Fibroblast of lung (primary cell): ENCODE measurements at regions not wholly inside any gene's neighbourhood (a gene's known extent, or its start where the extent isn't known, plus 50 kb on each side); places are given as distances from the start of the nearest gene placed in this dataset.

ENCODE experiments used
- DNase-seq, 2 donors: peaks; one replicate each; pipeline versions ENCODE4 v3.0.0 to v3.0.0-alpha.2; 2010; ENCODE audit warnings: low read depth in 2 of 2
- H2AFZ ChIP-seq: 2 replicates; pipeline ENCODE4 v1.5.1; 2012; ENCODE audit warnings: low read length, control low read depth, inconsistent platforms
- H3K27ac ChIP-seq: 2 replicates; pipeline ENCODE4 v1.5.1; 2011; ENCODE audit warnings: low read length, control low read depth; ENCODE audit not compliant: insufficient read depth
- H3K27me3 ChIP-seq: 2 replicates; pipeline ENCODE4 v1.5.1; 2011; ENCODE audit warnings: mild to moderate bottlenecking, low read length; ENCODE audit not compliant: control insufficient read depth, insufficient read depth
- H3K36me3 ChIP-seq: 2 replicates; pipeline ENCODE4 v1.5.1; 2011; ENCODE audit warnings: low read length; ENCODE audit not compliant: control insufficient read depth, insufficient read depth
- H3K4me1 ChIP-seq: 2 replicates; pipeline ENCODE4 v1.5.1; 2011; ENCODE audit warnings: low read length; ENCODE audit not compliant: control insufficient read depth, insufficient read depth; ENCODE audit errors: extremely low read depth
- H3K4me2 ChIP-seq: 2 replicates; pipeline ENCODE4 v1.5.1; 2011; ENCODE audit warnings: low read length, control low read depth; ENCODE audit not compliant: insufficient read depth; ENCODE audit errors: extremely low read depth
- H3K4me3 ChIP-seq, 4 experiments: fragments of 200-600 bp in 1 of 4; sonication (generic) in 1 of 4; replicated peaks in 1 of 4; 2 replicates each; pipeline ENCODE4 v1.5.1; 2011 to 2016; ENCODE audit warnings: low read length in 4 of 4, low read depth in 3 of 4, mild to moderate bottlenecking in 3 of 4, control low read depth in 2 of 4, inconsistent platforms in 1 of 4, mixed read lengths in 1 of 4; ENCODE audit not compliant: insufficient read depth in 1 of 4; ENCODE audit errors: control extremely low read depth in 1 of 4
- H3K79me2 ChIP-seq: 2 replicates; pipeline ENCODE4 v1.5.1; 2012; ENCODE audit warnings: mild to moderate bottlenecking, low read length, inconsistent platforms; ENCODE audit not compliant: control insufficient read depth, insufficient read depth
- H3K9ac ChIP-seq: 2 replicates; pipeline ENCODE4 v1.5.1; 2011; ENCODE audit warnings: mild to moderate bottlenecking, low read length, control low read depth; ENCODE audit not compliant: insufficient read depth
- H3K9me3 ChIP-seq: 2 replicates; pipeline ENCODE4 v1.5.1; 2012; ENCODE audit warnings: low read depth, low read length; ENCODE audit not compliant: control insufficient read depth, insufficient read depth
- H4K20me1 ChIP-seq: 2 replicates; pipeline ENCODE4 v1.5.1; 2011; ENCODE audit warnings: low read length; ENCODE audit not compliant: control insufficient read depth, insufficient read depth; ENCODE audit errors: extremely low read depth
- EZH2 ChIP-seq: IDR thresholded peaks from 2 replicates; pipeline ENCODE4 v1.5.1; 2012; ENCODE audit warnings: low read length, control low read depth, mild to moderate bottlenecking; ENCODE audit errors: missing control alignments
- TF ChIP-seq, protein P1 (sequence below), 2 donors: IDR thresholded peaks in 1 of 2; conservative IDR thresholded peaks in 1 of 2; 1 replicate in 1 of 2; 2 replicates in 1 of 2; pipeline ENCODE4 v1.5.1; 2011 to 2012; ENCODE audit warnings: low read length in 2 of 2, control low read depth in 1 of 2, inconsistent platforms in 1 of 2, low read depth in 1 of 2, mild to moderate bottlenecking in 1 of 2

DNA sequence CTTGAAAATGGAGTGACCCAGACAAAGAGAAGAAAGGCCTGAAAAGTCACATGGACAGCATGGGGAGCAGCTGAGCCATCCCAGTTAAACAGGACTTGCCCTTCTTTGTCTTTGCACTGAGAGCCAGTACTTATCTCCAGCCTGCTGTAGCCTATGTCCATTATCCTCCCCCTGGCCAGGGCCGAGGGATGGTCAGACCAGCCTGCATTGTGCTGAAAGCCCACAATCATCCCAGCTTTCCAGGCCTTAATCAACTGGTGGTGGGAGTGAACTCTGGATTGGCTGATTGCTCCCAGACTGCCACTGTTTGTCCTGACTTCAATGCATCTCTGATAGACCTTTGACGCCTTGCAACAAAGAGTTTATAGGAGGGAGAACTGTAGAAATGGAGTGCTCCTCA lies 453.1 kb downstream of the EPHA5 start:
- Histone ChIP-seq H3K27ac (no peak overlapping the region), H3K4me2 (no peak overlapping the region), H3K9me3 (no peaks in the 10 kb centered on the region), H3K79me2 (no peaks in the 10 kb centered on the region), H3K36me3 (no peaks in the 10 kb centered on the region), H3K4me1 (no peaks in the 10 kb centered on the region), H2AFZ (no peak overlapping the region), H3K9ac (no peak overlapping the region), H3K4me3 (no peak overlapping the region), H4K20me1 (no peaks in the 10 kb centered on the region), H3K27me3 (no peaks in the 10 kb centered on the region)
- TF ChIP-seq, protein P1, sequence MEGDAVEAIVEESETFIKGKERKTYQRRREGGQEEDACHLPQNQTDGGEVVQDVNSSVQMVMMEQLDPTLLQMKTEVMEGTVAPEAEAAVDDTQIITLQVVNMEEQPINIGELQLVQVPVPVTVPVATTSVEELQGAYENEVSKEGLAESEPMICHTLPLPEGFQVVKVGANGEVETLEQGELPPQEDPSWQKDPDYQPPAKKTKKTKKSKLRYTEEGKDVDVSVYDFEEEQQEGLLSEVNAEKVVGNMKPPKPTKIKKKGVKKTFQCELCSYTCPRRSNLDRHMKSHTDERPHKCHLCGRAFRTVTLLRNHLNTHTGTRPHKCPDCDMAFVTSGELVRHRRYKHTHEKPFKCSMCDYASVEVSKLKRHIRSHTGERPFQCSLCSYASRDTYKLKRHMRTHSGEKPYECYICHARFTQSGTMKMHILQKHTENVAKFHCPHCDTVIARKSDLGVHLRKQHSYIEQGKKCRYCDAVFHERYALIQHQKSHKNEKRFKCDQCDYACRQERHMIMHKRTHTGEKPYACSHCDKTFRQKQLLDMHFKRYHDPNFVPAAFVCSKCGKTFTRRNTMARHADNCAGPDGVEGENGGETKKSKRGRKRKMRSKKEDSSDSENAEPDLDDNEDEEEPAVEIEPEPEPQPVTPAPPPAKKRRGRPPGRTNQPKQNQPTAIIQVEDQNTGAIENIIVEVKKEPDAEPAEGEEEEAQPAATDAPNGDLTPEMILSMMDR (conservative IDR thresholded peaks at IDR 0.05 in 1 of 2, IDR thresholded peaks at IDR 0.05 in 1 of 2; ENCODE audit: low read depth in 1 of 2, low read length in 2 of 2) = no peak
- TF ChIP-seq EZH2 = no peak
- no peak for DNase-seq

DNA sequence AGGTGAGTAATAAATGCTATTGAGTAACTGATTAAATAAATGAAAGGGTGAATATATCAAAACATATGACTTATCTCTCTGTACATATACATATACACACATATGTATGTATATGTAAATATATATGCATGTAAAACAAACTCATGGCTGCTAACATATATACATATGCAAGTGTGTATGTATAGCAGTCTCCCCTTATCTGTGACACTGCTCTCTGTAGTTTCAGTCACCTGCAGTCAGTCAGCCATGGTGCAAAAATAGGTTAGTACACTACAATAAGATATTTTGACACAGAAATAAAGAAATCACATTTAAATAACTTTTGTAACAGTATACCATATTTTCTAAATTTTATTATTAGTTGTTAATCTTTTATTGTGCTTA lies 467.4 kb downstream of the EPHA5 start:
- Histone ChIP-seq H3K9me3 (no peaks in the 10 kb centered on the region), H3K36me3 (no peaks in the 10 kb centered on the region), H3K4me2 (no peak overlapping the region), H3K79me2 (no peaks in the 10 kb centered on the region), H3K9ac (no peak overlapping the region), H3K27me3 (no peaks in the 10 kb centered on the region), H4K20me1 (no peaks in the 10 kb centered on the region), H3K27ac (no peak overlapping the region), H2AFZ (no peak overlapping the region), H3K4me1 (no peaks in the 10 kb centered on the region), H3K4me3 (no peak overlapping the region)
- TF ChIP-seq, protein P1 (conservative IDR thresholded peaks at IDR 0.05 in 1 of 2, IDR thresholded peaks at IDR 0.05 in 1 of 2; ENCODE audit: low read depth in 1 of 2, low read length in 2 of 2) = no peak
- TF ChIP-seq EZH2 = no peak
- no peak for DNase-seq

- TF ChIP-seq EZH2 = no peak
- TF ChIP-seq, protein P1 (conservative IDR thresholded peaks at IDR 0.05 in 1 of 2, IDR thresholded peaks at IDR 0.05 in 1 of 2; ENCODE audit: low read depth in 1 of 2, low read length in 2 of 2) = no peak
- Histone ChIP-seq H3K27ac (no peak overlapping the region), H3K36me3 (no peaks in the 10 kb centered on the region), H3K4me3 (no peak overlapping the region), H3K9me3 (no peaks in the 10 kb centered on the region), H3K9ac (no peak overlapping the region), H3K79me2 (no peaks in the 10 kb centered on the region), H3K4me2 (no peak overlapping the region), H3K27me3 (no peaks in the 10 kb centered on the region), H2AFZ (no peak overlapping the region), H4K20me1 (no peaks in the 10 kb centered on the region), H3K4me1 (no peaks in the 10 kb centered on the region)
- no peak for DNase-seq
These were observed 468.0 kb downstream of the EPHA5 start for GRCh38 chr4:65202165-65202852.
